A549 (cell line): ENCODE measurements at regions not wholly inside any gene's neighbourhood (a gene's known extent, or its start where the extent isn't known, plus 50 kb on each side); places are given as distances from the start of the nearest gene placed in this dataset.

Source experiments
- BHLHE40 ChIP-seq: IDR thresholded peaks from 2 replicates; pipeline ENCODE4 v1.6.1; 2012; ENCODE audit warnings: low read depth, low read length, inconsistent platforms
- CHD2 ChIP-seq: fragments of 150-350 bp; IDR thresholded peaks from 2 replicates; pipeline ENCODE4 v1.6.1; 2014; ENCODE audit warnings: low read length; ENCODE audit not compliant: partially characterized antibody
- EP300 ChIP-seq, 2 experiments: fragments of >200 bp; sonication (Bioruptor Twin); formaldehyde crosslinking; IDR thresholded peaks; 2 replicates in 1 of 2; 3 replicates in 1 of 2; pipeline ENCODE4 v1.6.1; 2016 to 2017
- KDM1A ChIP-seq: fragments of 200-600 bp; sonication (generic); IDR thresholded peaks from 2 replicates; pipeline ENCODE4 v1.6.1; 2016; ENCODE audit warnings: low read depth, mild to moderate bottlenecking
- RFX5 ChIP-seq: fragments of 450-650 bp; IDR thresholded peaks from 2 replicates; pipeline ENCODE4 v1.7.1; 2014; ENCODE audit warnings: antibody characterized with exemption, mild to moderate bottlenecking, moderate library complexity
- TF ChIP-seq, protein P1 (sequence below): fragments of 200-600 bp; sonication (generic); IDR thresholded peaks from 2 replicates; pipeline ENCODE4 v1.6.1; 2016; ENCODE audit warnings: antibody characterized with exemption, mild to moderate bottlenecking, moderate library complexity
- TF ChIP-seq, protein P2 (sequence below): fragments of >200 bp; sonication (Bioruptor Twin); formaldehyde crosslinking; IDR thresholded peaks from 3 replicates; pipeline ENCODE4 v1.5.1; 2016

- TF ChIP-seq KDM1A, result no peak
- no peak for TF ChIP-seq RFX5
- TF ChIP-seq CHD2, result no peak
- TF ChIP-seq BHLHE40, result no peak
- TF ChIP-seq, protein P1, sequence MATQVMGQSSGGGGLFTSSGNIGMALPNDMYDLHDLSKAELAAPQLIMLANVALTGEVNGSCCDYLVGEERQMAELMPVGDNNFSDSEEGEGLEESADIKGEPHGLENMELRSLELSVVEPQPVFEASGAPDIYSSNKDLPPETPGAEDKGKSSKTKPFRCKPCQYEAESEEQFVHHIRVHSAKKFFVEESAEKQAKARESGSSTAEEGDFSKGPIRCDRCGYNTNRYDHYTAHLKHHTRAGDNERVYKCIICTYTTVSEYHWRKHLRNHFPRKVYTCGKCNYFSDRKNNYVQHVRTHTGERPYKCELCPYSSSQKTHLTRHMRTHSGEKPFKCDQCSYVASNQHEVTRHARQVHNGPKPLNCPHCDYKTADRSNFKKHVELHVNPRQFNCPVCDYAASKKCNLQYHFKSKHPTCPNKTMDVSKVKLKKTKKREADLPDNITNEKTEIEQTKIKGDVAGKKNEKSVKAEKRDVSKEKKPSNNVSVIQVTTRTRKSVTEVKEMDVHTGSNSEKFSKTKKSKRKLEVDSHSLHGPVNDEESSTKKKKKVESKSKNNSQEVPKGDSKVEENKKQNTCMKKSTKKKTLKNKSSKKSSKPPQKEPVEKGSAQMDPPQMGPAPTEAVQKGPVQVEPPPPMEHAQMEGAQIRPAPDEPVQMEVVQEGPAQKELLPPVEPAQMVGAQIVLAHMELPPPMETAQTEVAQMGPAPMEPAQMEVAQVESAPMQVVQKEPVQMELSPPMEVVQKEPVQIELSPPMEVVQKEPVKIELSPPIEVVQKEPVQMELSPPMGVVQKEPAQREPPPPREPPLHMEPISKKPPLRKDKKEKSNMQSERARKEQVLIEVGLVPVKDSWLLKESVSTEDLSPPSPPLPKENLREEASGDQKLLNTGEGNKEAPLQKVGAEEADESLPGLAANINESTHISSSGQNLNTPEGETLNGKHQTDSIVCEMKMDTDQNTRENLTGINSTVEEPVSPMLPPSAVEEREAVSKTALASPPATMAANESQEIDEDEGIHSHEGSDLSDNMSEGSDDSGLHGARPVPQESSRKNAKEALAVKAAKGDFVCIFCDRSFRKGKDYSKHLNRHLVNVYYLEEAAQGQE, result no peak
- TF ChIP-seq, protein P2, sequence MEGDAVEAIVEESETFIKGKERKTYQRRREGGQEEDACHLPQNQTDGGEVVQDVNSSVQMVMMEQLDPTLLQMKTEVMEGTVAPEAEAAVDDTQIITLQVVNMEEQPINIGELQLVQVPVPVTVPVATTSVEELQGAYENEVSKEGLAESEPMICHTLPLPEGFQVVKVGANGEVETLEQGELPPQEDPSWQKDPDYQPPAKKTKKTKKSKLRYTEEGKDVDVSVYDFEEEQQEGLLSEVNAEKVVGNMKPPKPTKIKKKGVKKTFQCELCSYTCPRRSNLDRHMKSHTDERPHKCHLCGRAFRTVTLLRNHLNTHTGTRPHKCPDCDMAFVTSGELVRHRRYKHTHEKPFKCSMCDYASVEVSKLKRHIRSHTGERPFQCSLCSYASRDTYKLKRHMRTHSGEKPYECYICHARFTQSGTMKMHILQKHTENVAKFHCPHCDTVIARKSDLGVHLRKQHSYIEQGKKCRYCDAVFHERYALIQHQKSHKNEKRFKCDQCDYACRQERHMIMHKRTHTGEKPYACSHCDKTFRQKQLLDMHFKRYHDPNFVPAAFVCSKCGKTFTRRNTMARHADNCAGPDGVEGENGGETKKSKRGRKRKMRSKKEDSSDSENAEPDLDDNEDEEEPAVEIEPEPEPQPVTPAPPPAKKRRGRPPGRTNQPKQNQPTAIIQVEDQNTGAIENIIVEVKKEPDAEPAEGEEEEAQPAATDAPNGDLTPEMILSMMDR, result no peak
- no peak for TF ChIP-seq EP300 (IDR thresholded peaks at IDR 0.05)
These were observed 155.3 kb downstream of the ADSS2 start for GRCh38 chr1:244296447-244296846.
